GM12875 (cell line): ENCODE measurements at regions not wholly inside any gene's neighbourhood (a gene's known extent, or its start where the extent isn't known, plus 50 kb on each side); places are given as distances from the start of the nearest gene placed in this dataset.

Experiments used
- H3K4me3 ChIP-seq: one replicate; pipeline ENCODE4 v1.5.1; 2011; ENCODE audit warnings: low read depth, low read length, control low read depth
- CTCF ChIP-seq: IDR thresholded peaks from 2 replicates; pipeline ENCODE4 v1.5.1; 2011; ENCODE audit warnings: low read depth, mild to moderate bottlenecking, control low read depth, inconsistent platforms, low read length, moderate library complexity, borderline replicate concordance; ENCODE audit not compliant: insufficient read depth

- TF ChIP-seq CTCF: no peak
- no peak overlapping the region for H3K4me3 ChIP-seq
Observed at GRCh38 chr3:168990621-168991020, 672.9 kb downstream of the MECOM start.

- H3K4me3 ChIP-seq: no peak overlapping the region
- TF ChIP-seq CTCF: no peak
Observed at GRCh38 chr3:168990134-168990533, 673.4 kb downstream of the MECOM start.

- no peak for TF ChIP-seq CTCF
- H3K4me3 ChIP-seq: no peak overlapping the region
Observed at GRCh38 chr3:168989396-168989795, 674.1 kb downstream of the MECOM start.

GRCh38 chr3:168988853-168989252 is 674.7 kb downstream of the MECOM start:
- no peak for TF ChIP-seq CTCF
- H3K4me3 ChIP-seq: no peak overlapping the region

- no peak overlapping the region for H3K4me3 ChIP-seq
Observed at GRCh38 chr3:168984872-168985271, 678.6 kb downstream of the MECOM start.

GRCh38 chr3:168983046-168983445 is 680.5 kb downstream of the MECOM start:
- TF ChIP-seq CTCF: no peak
- no peak overlapping the region for H3K4me3 ChIP-seq

More at GRCh38 chr3:168984872-168985271, 678.6 kb downstream of the MECOM start:
- no peak for TF ChIP-seq CTCF

GRCh38 chr3:168981396-168981795 is 682.1 kb downstream of the MECOM start:
- TF ChIP-seq CTCF: no peak
- no peak overlapping the region for H3K4me3 ChIP-seq
